Natural killer cell treated with Interleukin-12 subunit alpha and Interleukin-12 subunit beta and Interleukin-15 and Interleukin-18, amount 100 ng/mL, for 72 hours (primary cell): ENCODE measurements at regions not wholly inside any gene's neighbourhood (a gene's known extent, or its start where the extent isn't known, plus 50 kb on each side); places are given as distances from the start of the nearest gene placed in this dataset.
"Not testable (repeated sequence)": the region's sequence is repeated elsewhere in the genome, so short reads cannot be mapped to it uniquely, and the experiment has no call there.

Experiments used
- ATAC-seq, 2 donors: fragments of 150-1000 bp; cut with Tn5 transposase in 1 of 2; sonication (Bioruptor Pico), chemical (Tn5 transposase) in 1 of 2; 2 replicates each; pipeline ENCODE4 v1.10.0; 2021
- DNase-seq: peaks from one replicate; pipeline ENCODE4 v3.0.0; 2022; ENCODE audit warnings: low spot score
- H3K27ac Mint-ChIP-seq, 2 donors: 1 replicate in 1 of 2; 2 replicates in 1 of 2; pipeline ENCODE4 v1.8.0; 2022; ENCODE audit warnings: mixed read lengths in 2 of 2, mild to moderate bottlenecking in 1 of 2, moderate library complexity in 1 of 2
- H3K27me3 Mint-ChIP-seq, 2 donors: 1 replicate in 1 of 2; 2 replicates in 1 of 2; pipeline ENCODE4 v1.8.0; 2022; ENCODE audit warnings: mixed read lengths in 2 of 2
- H3K36me3 Mint-ChIP-seq: one replicate; pipeline ENCODE4 v1.8.0; 2022; ENCODE audit warnings: mixed read lengths
- H3K4me1 Mint-ChIP-seq, 2 donors: 1 replicate in 1 of 2; 2 replicates in 1 of 2; pipeline ENCODE4 v1.8.0; 2022; ENCODE audit warnings: low read depth in 2 of 2, mixed read lengths in 2 of 2, mild to moderate bottlenecking in 1 of 2
- H3K4me3 Mint-ChIP-seq: one replicate; pipeline ENCODE4 v1.8.0; 2022; ENCODE audit warnings: mixed read lengths
- H3K9me3 Mint-ChIP-seq: 2 replicates; pipeline ENCODE4 v1.8.0; 2022; ENCODE audit warnings: mixed read lengths

- H3K27ac Mint-ChIP-seq, H3K4me3 Mint-ChIP-seq: not testable (repeated sequence)
These were observed 162.1 kb upstream of the DLX2 start for GRCh38 chr2:172264820-172265219.

GRCh38 chr2:172269507-172270244 is 157.7 kb upstream of the ITGA6 start:
- not testable (repeated sequence) for DNase-seq, ATAC-seq, H3K9me3 Mint-ChIP-seq, H3K36me3 Mint-ChIP-seq, H3K4me3 Mint-ChIP-seq, H3K27ac Mint-ChIP-seq, H3K4me1 Mint-ChIP-seq, H3K27me3 Mint-ChIP-seq

More at GRCh38 chr2:172264820-172265219, 162.1 kb upstream of the DLX2 start:
- H3K27me3 Mint-ChIP-seq, result peaks cover 7 to 11% of the 10 kb centered on the region in 2 donors
- H3K36me3 Mint-ChIP-seq, DNase-seq, H3K9me3 Mint-ChIP-seq, H3K4me1 Mint-ChIP-seq, ATAC-seq: not testable (repeated sequence)

- Mint-ChIP-seq H3K27me3 (peaks cover 2 to 7% of the 10 kb centered on the region in 2 donors), H3K36me3 (no peaks in the 10 kb centered on the region), H3K27ac (no peak overlapping the region), H3K4me3 (no peak overlapping the region), H3K9me3 (no peaks in the 10 kb centered on the region), H3K4me1 (peaks cover 10% of the 10 kb centered on the region in 2 donors)
- no peak for ATAC-seq
- no peak for DNase-seq
These were observed 156.9 kb upstream of the ITGA6 start for GRCh38 chr2:172270278-172271079.

GRCh38 chr2:172273910-172274571 is 153.3 kb upstream of the ITGA6 start:
- H3K27ac Mint-ChIP-seq, result no peak overlapping the region
- H3K36me3 Mint-ChIP-seq, result peaks cover 7% of the 10 kb centered on the region
- peaks cover 3% of the 10 kb centered on the region for H3K9me3 Mint-ChIP-seq
- no peak overlapping the region for H3K4me3 Mint-ChIP-seq
- H3K4me1 Mint-ChIP-seq, result peaks cover 0 to 5% of the 10 kb centered on the region in 2 donors
- DNase-seq, result no peak
- peaks cover 9 to 21% of the 10 kb centered on the region in 2 donors for H3K27me3 Mint-ChIP-seq
- no peak for ATAC-seq

GRCh38 chr2:172275239-172275638 is 152.1 kb upstream of the ITGA6 start:
- Mint-ChIP-seq H3K27me3 (peaks cover 9 to 15% of the 10 kb centered on the region in 2 donors), H3K4me3 (no peak overlapping the region), H3K4me1 (peaks cover 0 to 5% of the 10 kb centered on the region in 2 donors), H3K36me3 (peaks cover 7% of the 10 kb centered on the region), H3K9me3 (peaks cover 3% of the 10 kb centered on the region), H3K27ac (no peak overlapping the region)
- DNase-seq (no peak), ATAC-seq (no peak)

GRCh38 chr2:172276961-172277360 is 150.4 kb upstream of the ITGA6 start:
- DNase-seq (no peak), ATAC-seq (no peak)
- Mint-ChIP-seq H3K9me3 (peaks cover 3% of the 10 kb centered on the region), H3K27ac (no peak overlapping the region), H3K4me3 (no peak overlapping the region), H3K4me1 (peaks cover 0 to 5% of the 10 kb centered on the region in 2 donors), H3K27me3 (peaks cover 9 to 18% of the 10 kb centered on the region in 2 donors), H3K36me3 (peaks cover 7% of the 10 kb centered on the region)

GRCh38 chr2:172278667-172279066 is 148.7 kb upstream of the ITGA6 start:
- DNase-seq (no peak), ATAC-seq (no peak)
- H3K4me1 Mint-ChIP-seq, result peaks cover 2 to 9% of the 10 kb centered on the region in 2 donors
- H3K4me3 Mint-ChIP-seq, result no peak overlapping the region
- peaks cover 7% of the 10 kb centered on the region for H3K36me3 Mint-ChIP-seq
- H3K27me3 Mint-ChIP-seq, result peaks cover 9 to 27% of the 10 kb centered on the region in 2 donors
- H3K9me3 Mint-ChIP-seq, result peaks cover 3% of the 10 kb centered on the region
- H3K27ac Mint-ChIP-seq, result no peak overlapping the region

GRCh38 chr2:172279214-172279613 is 148.2 kb upstream of the ITGA6 start:
- Mint-ChIP-seq H3K9me3 (peaks cover 3% of the 10 kb centered on the region), H3K36me3 (peaks cover 7% of the 10 kb centered on the region), H3K27me3 (peaks cover 9 to 27% of the 10 kb centered on the region in 2 donors), H3K4me3 (no peak overlapping the region), H3K27ac (no peak overlapping the region), H3K4me1 (peaks cover 2 to 10% of the 10 kb centered on the region in 2 donors)
- DNase-seq (no peak), ATAC-seq (no peak)

GRCh38 chr2:172279813-172280212 is 147.6 kb upstream of the ITGA6 start:
- DNase-seq (no peak), ATAC-seq (no peak)
- Mint-ChIP-seq H3K4me1 (peaks cover 2 to 10% of the 10 kb centered on the region in 2 donors), H3K9me3 (peaks cover 3% of the 10 kb centered on the region), H3K4me3 (no peak overlapping the region), H3K27me3 (peaks cover 9 to 27% of the 10 kb centered on the region in 2 donors), H3K27ac (no peak overlapping the region), H3K36me3 (peaks cover 7% of the 10 kb centered on the region)

- H3K4me3 Mint-ChIP-seq, result no peak overlapping the region
- peaks cover 7% of the 10 kb centered on the region for H3K36me3 Mint-ChIP-seq
- peaks cover 9 to 27% of the 10 kb centered on the region in 2 donors for H3K27me3 Mint-ChIP-seq
- ATAC-seq (no peak), DNase-seq (no peak)
- peaks cover 3% of the 10 kb centered on the region for H3K9me3 Mint-ChIP-seq
- H3K27ac Mint-ChIP-seq, result no peak overlapping the region
- H3K4me1 Mint-ChIP-seq, result peaks cover 2 to 5% of the 10 kb centered on the region in 2 donors
These were observed 146.6 kb upstream of the ITGA6 start for GRCh38 chr2:172280571-172281361.

GRCh38 chr2:172281648-172282570 is 145.5 kb upstream of the ITGA6 start:
- Mint-ChIP-seq H3K4me3 (no peak overlapping the region), H3K36me3 (no peaks in the 10 kb centered on the region), H3K9me3 (peaks cover 2% of the 10 kb centered on the region), H3K27ac (no peak overlapping the region), H3K27me3 (peaks cover 4 to 22% of the 10 kb centered on the region in 2 donors), H3K4me1 (peaks cover 2 to 5% of the 10 kb centered on the region in 2 donors)
- no peak for DNase-seq
- no peak for ATAC-seq

GRCh38 chr2:172282944-172283343 is 144.4 kb upstream of the ITGA6 start:
- peaks cover 2 to 5% of the 10 kb centered on the region in 2 donors for H3K4me1 Mint-ChIP-seq
- DNase-seq (no peak), ATAC-seq (no peak)
- H3K27ac Mint-ChIP-seq, result no peak overlapping the region
- H3K36me3 Mint-ChIP-seq, result no peaks in the 10 kb centered on the region
- no peak overlapping the region for H3K4me3 Mint-ChIP-seq
- H3K27me3 Mint-ChIP-seq, result peaks cover 0 to 20% of the 10 kb centered on the region in 2 donors
- no peaks in the 10 kb centered on the region for H3K9me3 Mint-ChIP-seq
